Suprapubic skin (tissue), 3 donors: ENCODE measurements at regions not wholly inside any gene's neighbourhood (a gene's known extent, or its start where the extent isn't known, plus 50 kb on each side); places are given as distances from the start of the nearest gene placed in this dataset.

Experiments used
- CTCF ChIP-seq, 2 donors: fragments of 200-600 bp in 1 of 2; fragments of 450-650 bp in 1 of 2; sonication (generic) in 1 of 2; IDR thresholded peaks; one replicate each; pipeline ENCODE4 v1.5.1; 2016 to 2019; ENCODE audit warnings: antibody characterized with exemption in 2 of 2, mild to moderate bottlenecking in 1 of 2, moderate library complexity in 1 of 2
- POLR2AphosphoS5 ChIP-seq, 3 donors: sonication (generic); formaldehyde crosslinking; IDR thresholded peaks; one replicate each; pipeline ENCODE4 v1.6.1; 2017; ENCODE audit warnings: antibody characterized with exemption in 3 of 3

GRCh38 chr3:109687626-109688025 lies 350.3 kb upstream of the DPPA4 start:
- no peak for TF ChIP-seq CTCF (IDR thresholded peaks at IDR 0.05)
- TF ChIP-seq POLR2AphosphoS5 (IDR thresholded peaks at IDR 0.05) = no peak
